ENCODE measurements at regions not wholly inside any gene's neighbourhood (a gene's known extent, or its start where the extent isn't known, plus 50 kb on each side); places are given as distances from the start of the nearest gene placed in this dataset.

DNA sequence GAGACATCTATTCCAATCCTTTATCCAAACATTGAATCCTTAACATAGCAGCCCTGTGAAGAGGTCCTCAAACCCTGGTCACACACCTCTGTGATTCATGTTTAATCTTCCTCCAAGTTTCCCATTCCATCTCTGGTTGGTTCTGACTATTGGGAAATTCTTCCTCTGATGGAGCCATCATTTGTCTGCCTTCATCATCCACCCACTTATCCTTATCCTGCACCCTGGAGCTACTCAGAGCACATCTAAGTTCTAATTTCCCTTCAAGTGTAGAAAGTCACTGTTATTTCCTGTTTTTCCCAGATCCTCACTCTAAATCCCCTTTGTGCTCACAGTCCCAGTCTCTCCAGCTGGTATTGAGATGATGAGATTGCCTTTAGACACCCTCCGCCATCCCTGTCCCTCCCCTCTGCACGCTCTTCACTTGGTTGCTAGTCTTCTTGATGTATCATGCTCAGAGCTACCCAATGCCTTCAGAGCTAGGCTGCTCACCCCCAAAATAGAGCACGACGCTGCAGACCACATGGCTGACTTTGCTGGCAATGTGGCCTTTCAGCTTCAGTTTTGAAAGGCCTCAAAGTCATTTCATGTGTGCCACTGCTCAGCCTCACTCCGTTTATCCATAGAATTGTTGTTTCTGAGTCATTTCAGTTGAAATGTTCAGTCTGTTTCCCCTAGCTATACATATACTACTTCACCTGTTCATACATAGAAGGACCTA lies 154.3 kb downstream of the PALM2AKAP2 start:
- no peaks in the 10 kb centered on the region for H3K36me3 ChIP-seq (ENCODE audit: insufficient read depth, low read length)
- 87% methylated on average over 5 of the region's 5 CpGs for WGBS
- no peaks in the 10 kb centered on the region for H3K27me3 ChIP-seq (ENCODE audit: insufficient read depth, low read length)
- no peak overlapping the region for H3K27ac ChIP-seq (ENCODE audit: low read depth, low read length)
- H3K4me3 ChIP-seq (ENCODE audit: low read length), result no peak overlapping the region
- H3K4me1 ChIP-seq (ENCODE audit: insufficient read depth, low read length), result no peaks in the 10 kb centered on the region
- no peak overlapping the region for H3K9ac ChIP-seq (ENCODE audit: low read depth, low read length)
- no peaks in the 10 kb centered on the region for H3K9me3 ChIP-seq (ENCODE audit: insufficient read depth, low read depth, low read length)

DNA sequence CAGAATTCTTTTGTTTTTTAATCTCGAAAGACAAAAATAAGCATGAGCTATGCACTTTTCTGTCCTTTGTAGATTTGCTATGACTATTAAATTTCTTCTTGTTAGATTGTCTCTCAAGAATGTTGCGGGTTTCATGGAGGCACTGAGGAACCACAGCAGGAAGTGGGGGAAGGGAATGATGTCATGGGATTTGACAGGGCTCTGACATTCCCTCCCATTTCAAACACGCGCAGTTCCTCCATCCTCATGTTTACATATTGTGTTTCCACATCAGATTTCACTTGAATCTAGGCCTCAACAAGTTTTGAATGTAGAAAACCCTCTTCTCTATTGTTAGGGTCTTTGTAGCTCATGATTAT lies 154.8 kb downstream of the PALM2AKAP2 start:
- Histone ChIP-seq H3K27me3 (ENCODE audit: insufficient read depth, low read length) (no peaks in the 10 kb centered on the region), H3K4me3 (ENCODE audit: low read length) (no peak overlapping the region), H3K4me1 (ENCODE audit: insufficient read depth, low read length) (no peaks in the 10 kb centered on the region), H3K27ac (ENCODE audit: low read depth, low read length) (no peak overlapping the region), H3K36me3 (ENCODE audit: insufficient read depth, low read length) (no peaks in the 10 kb centered on the region), H3K9me3 (ENCODE audit: insufficient read depth, low read depth, low read length) (no peaks in the 10 kb centered on the region), H3K9ac (ENCODE audit: low read depth, low read length) (no peak overlapping the region)
- 82% methylated on average over 4 of the region's 4 CpGs for WGBS

DNA sequence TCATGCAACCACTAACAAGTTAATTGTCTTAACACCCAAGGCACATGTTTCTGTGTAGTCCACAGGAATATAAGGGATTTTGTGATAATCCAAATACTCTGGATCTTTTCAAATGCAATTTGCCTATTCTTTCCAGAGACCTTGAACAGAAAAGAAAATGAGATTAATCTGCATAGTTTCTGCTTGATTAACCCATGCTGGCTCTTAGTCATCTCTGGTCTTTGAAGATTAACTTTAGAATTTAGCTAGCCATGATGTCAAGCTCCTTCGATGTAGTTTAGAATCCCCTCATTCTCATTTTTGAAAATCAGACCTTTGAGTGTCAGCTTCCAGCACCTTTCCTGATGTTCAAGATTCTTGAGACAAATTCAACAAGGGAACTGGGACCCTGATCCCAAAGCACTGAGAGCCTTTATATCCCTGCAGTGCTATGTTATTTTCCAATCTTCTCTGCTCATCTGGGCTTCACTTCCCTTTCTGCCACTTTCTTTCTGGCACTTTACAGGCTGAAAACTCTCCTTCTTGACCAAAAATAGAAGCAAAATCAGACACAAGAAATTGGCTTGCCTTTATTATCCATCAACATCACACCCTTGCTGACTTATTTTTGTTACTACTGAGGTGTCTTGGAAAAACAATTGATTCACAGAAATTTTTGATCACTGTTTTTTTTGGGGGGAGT lies 155.5 kb downstream of the PALM2AKAP2 start:
- no peak overlapping the region for H3K4me3 ChIP-seq (ENCODE audit: low read length)
- no peaks in the 10 kb centered on the region for H3K4me1 ChIP-seq (ENCODE audit: insufficient read depth, low read length)
- no peaks in the 10 kb centered on the region for H3K36me3 ChIP-seq (ENCODE audit: insufficient read depth, low read length)
- H3K9ac ChIP-seq (ENCODE audit: low read depth, low read length), result no peak overlapping the region
- no peaks in the 10 kb centered on the region for H3K27me3 ChIP-seq (ENCODE audit: insufficient read depth, low read length)
- no peaks in the 10 kb centered on the region for H3K9me3 ChIP-seq (ENCODE audit: insufficient read depth, low read depth, low read length)
- no peak overlapping the region for H3K27ac ChIP-seq (ENCODE audit: low read depth, low read length)
- 96% methylated on average over 1 of the region's 1 CpG for WGBS

DNA sequence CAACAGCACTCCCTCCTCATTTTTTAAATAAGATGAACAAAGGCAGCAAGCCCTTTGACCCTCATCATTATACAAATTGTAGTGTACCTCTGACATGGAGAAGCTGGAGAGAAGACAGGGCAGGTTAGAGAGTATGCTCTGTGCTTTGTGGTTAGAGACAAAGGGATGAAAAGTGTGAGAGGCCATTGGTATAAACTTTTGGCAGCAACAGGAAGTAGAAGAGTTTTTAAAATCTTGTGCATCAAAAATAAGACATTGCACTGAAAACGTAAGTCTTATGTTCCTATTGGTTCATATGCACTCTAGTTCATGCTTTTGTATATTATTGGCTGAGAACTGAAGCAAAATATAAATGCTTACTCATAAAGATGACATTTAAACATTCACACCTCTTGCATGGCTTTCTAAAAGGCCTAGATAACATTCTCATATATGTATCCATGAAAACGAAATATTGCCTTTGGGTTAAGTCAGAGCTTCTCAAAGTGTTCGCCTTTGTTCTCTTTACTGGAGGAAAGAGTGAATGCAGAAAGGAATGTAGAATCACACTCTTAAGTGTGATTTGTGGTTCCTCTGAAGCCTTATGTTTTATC lies 158.0 kb downstream of the PALM2AKAP2 start:
- Histone ChIP-seq H3K27ac (ENCODE audit: low read depth, low read length) (no peak overlapping the region), H3K36me3 (ENCODE audit: insufficient read depth, low read length) (no peaks in the 10 kb centered on the region), H3K27me3 (ENCODE audit: insufficient read depth, low read length) (no peaks in the 10 kb centered on the region), H3K9ac (ENCODE audit: low read depth, low read length) (no peak overlapping the region), H3K4me1 (ENCODE audit: insufficient read depth, low read length) (no peaks in the 10 kb centered on the region), H3K4me3 (ENCODE audit: low read length) (no peak overlapping the region), H3K9me3 (ENCODE audit: insufficient read depth, low read depth, low read length) (no peaks in the 10 kb centered on the region)
- 92% methylated on average over 3 of the region's 3 CpGs for WGBS

DNA sequence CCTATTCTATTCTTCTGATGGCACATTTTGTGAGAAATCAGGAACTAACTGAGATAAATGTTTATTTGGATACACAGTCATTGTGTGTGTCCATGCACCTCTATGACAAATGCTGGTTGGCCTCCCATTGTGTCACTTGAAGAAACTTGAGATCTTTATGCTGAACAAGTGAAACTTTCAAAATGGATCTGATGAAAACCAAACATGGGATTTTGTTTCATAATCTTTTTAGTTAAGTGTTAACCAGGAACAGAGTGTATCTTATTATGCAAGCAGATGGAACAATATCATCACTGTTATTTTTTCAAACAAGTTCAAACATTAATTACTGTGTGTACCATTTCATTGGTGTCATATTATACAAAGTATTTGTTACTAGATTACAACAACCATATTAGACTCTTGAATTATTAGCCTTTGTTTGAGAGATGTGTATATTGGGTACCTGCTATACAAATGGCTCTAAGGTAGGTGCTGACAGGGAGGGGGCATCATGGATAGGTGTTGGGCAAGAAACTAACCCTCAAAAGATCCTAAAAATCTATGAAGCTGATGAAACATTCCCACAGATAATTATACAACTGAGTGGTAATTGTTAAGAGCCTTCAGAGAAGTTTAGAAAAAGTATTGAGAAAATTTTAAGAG lies 159.8 kb downstream of the PALM2AKAP2 start:
- Histone ChIP-seq H3K27me3 (ENCODE audit: insufficient read depth, low read length) (no peaks in the 10 kb centered on the region), H3K4me3 (ENCODE audit: low read length) (no peak overlapping the region), H3K36me3 (ENCODE audit: insufficient read depth, low read length) (no peaks in the 10 kb centered on the region), H3K27ac (ENCODE audit: low read depth, low read length) (no peak overlapping the region), H3K4me1 (ENCODE audit: insufficient read depth, low read length) (no peaks in the 10 kb centered on the region), H3K9me3 (ENCODE audit: insufficient read depth, low read depth, low read length) (no peaks in the 10 kb centered on the region), H3K9ac (ENCODE audit: low read depth, low read length) (no peak overlapping the region)

DNA sequence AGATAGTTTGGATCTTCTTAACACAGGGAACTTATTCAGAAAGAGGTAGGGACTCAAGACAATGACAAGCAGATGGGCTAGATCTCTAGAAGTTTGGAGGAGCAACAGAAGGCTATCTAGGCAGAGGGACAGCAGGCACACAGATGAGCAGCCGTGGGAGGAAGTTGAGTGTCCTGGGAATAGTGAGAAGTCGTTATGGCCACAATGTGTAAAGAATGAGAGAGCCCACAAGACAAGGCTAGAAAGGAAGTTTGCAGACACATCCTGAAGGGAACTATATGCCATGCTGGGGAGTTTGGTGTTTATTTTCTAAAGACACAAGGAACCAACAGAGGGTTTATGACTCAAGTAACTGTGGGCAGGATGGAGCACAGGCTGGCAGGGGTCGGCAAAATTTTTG lies 160.6 kb downstream of the PALM2AKAP2 start:
- 78% methylated on average over 3 of the region's 3 CpGs for WGBS
- H3K9ac ChIP-seq (ENCODE audit: low read depth, low read length), result no peak overlapping the region
- no peaks in the 10 kb centered on the region for H3K36me3 ChIP-seq (ENCODE audit: insufficient read depth, low read length)
- H3K9me3 ChIP-seq (ENCODE audit: insufficient read depth, low read depth, low read length), result no peaks in the 10 kb centered on the region
- H3K4me3 ChIP-seq (ENCODE audit: low read length), result no peak overlapping the region
- H3K27me3 ChIP-seq (ENCODE audit: insufficient read depth, low read length), result no peaks in the 10 kb centered on the region
- H3K4me1 ChIP-seq (ENCODE audit: insufficient read depth, low read length), result no peaks in the 10 kb centered on the region
- H3K27ac ChIP-seq (ENCODE audit: low read depth, low read length), result no peak overlapping the region

DNA sequence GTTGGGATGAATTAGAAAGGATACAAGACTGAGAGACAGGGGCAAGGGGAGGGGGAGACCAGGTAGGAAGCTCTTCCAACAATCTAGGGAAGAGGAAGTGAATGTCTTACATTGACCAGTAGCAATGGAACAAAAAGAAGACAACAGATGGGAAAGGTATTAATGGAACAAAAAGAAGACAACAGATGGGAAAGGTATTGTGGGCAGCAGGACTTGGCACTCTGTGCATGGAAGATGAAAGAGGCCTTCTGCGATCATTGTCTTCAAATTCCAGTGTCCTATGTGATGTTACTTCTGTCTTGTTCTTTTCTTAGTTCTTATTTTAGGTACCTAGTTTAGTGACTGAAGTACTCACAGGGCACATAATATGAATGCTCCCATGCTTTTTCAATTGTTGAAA lies 161.8 kb downstream of the PALM2AKAP2 start:
- Histone ChIP-seq H3K27ac (ENCODE audit: low read depth, low read length) (no peak overlapping the region), H3K9ac (ENCODE audit: low read depth, low read length) (no peak overlapping the region), H3K4me1 (ENCODE audit: insufficient read depth, low read length) (no peaks in the 10 kb centered on the region), H3K9me3 (ENCODE audit: insufficient read depth, low read depth, low read length) (no peaks in the 10 kb centered on the region), H3K27me3 (ENCODE audit: insufficient read depth, low read length) (no peaks in the 10 kb centered on the region), H3K36me3 (ENCODE audit: insufficient read depth, low read length) (no peaks in the 10 kb centered on the region), H3K4me3 (ENCODE audit: low read length) (no peak overlapping the region)
- WGBS, result 100% methylated on average over 1 of the region's 1 CpG

DNA sequence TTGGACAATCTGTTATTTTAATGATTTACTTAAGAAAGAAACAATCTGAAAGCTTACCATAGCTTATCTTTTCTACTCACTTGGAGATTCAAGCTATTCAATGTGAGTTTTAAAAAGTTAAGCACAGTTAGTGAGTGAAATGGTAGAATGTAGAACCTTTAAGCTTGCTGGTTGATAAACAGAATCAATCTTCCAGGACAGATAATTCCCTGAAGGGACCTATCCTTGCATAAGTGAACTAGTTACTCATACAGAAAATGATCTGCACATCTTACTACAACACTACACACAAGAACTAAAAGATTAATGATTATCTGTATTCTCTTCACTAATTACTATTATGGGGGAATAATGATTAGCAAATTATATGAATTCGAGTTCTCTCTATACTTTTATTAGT lies 165.6 kb downstream of the PALM2AKAP2 start:
- no peaks in the 10 kb centered on the region for H3K9me3 ChIP-seq (ENCODE audit: insufficient read depth, low read depth, low read length)
- no CpG with 5 or more reads among the region's 1 CpG for WGBS
- no peaks in the 10 kb centered on the region for H3K36me3 ChIP-seq (ENCODE audit: insufficient read depth, low read length)
- H3K27ac ChIP-seq (ENCODE audit: low read depth, low read length), result no peak overlapping the region
- no peak overlapping the region for H3K4me3 ChIP-seq (ENCODE audit: low read length)
- H3K27me3 ChIP-seq (ENCODE audit: insufficient read depth, low read length), result no peaks in the 10 kb centered on the region
- no peak overlapping the region for H3K9ac ChIP-seq (ENCODE audit: low read depth, low read length)
- H3K4me1 ChIP-seq (ENCODE audit: insufficient read depth, low read length), result no peaks in the 10 kb centered on the region

DNA sequence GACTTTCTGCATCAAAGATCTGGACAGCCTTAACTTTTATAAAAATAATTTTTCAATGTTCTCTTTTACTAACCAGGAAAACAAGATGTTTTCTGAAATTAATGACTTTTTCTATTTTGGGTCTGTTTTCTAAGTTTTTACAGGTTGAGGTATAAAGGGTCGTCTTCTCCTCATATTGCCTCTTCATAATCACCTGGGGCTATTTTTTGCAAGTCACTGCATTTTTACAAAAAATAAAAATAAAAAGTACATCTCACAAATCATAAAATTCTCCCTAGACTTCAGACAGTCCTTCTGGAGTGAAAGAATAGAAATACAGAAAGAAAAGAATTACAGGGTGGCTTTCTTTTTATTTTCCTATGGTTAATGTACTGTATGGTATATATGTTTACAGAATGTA lies 168.5 kb downstream of the PALM2AKAP2 start:
- no peak overlapping the region for H3K4me3 ChIP-seq (ENCODE audit: low read length)
- H3K36me3 ChIP-seq (ENCODE audit: insufficient read depth, low read length), result no peaks in the 10 kb centered on the region
- H3K9ac ChIP-seq (ENCODE audit: low read depth, low read length), result no peak overlapping the region
- no CpG with 5 or more reads among the region's 1 CpG for WGBS
- no peaks in the 10 kb centered on the region for H3K27me3 ChIP-seq (ENCODE audit: insufficient read depth, low read length)
- H3K27ac ChIP-seq (ENCODE audit: low read depth, low read length), result no peak overlapping the region
- no peaks in the 10 kb centered on the region for H3K4me1 ChIP-seq (ENCODE audit: insufficient read depth, low read length)
- H3K9me3 ChIP-seq (ENCODE audit: insufficient read depth, low read depth, low read length), result no peaks in the 10 kb centered on the region

DNA sequence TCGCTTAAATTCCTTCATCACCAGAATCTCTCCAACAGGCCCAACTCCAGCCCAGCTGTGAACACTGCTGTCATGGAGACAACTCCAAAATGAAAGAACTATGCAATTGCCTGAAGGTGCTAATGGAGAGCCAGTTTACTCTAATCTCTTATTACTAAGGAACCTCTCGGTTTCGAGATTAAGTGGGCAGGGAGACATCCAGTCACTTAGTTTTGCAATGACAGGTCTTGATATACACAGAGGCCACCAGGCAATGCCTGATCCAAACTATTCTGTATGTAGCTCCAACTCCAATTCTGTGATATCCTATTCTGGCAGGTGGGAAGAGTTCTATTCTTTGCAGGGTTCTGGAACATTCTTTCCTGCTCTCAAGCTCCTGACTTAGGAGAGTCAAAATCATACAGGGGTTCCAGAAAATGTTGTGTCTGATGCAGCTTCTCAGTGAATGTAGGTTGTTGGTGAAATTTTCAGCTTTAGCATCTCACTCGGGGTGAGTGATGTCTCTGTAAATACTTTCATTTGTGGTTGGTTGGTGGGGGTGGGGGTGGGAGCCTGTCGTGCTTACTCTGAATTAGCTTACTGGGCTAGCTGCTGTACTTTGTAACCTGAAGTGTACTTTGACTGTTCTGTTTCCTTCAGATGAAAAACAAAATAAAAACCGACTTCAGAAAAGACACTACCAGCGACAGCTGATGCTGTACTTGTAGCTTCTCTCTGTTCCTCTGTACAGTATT lies 170.9 kb downstream of the PALM2AKAP2 start:
- 89% methylated on average over 7 of the region's 7 CpGs for WGBS
- H3K9ac ChIP-seq (ENCODE audit: low read depth, low read length), result no peak overlapping the region
- no peak overlapping the region for H3K4me3 ChIP-seq (ENCODE audit: low read length)
- no peaks in the 10 kb centered on the region for H3K36me3 ChIP-seq (ENCODE audit: insufficient read depth, low read length)
- H3K27me3 ChIP-seq (ENCODE audit: insufficient read depth, low read length), result no peaks in the 10 kb centered on the region
- no peak overlapping the region for H3K27ac ChIP-seq (ENCODE audit: low read depth, low read length)
- H3K4me1 ChIP-seq (ENCODE audit: insufficient read depth, low read length), result no peaks in the 10 kb centered on the region
- H3K9me3 ChIP-seq (ENCODE audit: insufficient read depth, low read depth, low read length), result no peaks in the 10 kb centered on the region

DNA sequence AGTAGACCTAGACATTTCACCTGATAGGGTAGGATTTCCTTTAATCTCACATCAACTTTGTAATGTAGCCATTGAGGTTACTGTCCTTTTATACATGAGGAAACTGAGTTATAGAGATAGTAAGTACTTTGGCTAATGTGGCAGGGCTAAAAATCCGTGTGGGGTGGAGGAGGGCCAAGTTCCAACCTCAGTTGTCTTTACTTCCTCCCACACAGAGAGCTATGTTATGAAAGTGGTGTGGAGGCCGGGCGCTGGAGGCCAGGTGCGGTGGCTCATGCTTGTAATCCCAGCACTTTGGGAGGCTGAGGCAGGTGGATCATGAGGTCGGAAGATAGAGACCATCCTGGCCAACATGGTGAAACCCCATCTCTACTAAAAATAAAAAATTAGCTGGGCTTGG lies 173.3 kb downstream of the PALM2AKAP2 start:
- Histone ChIP-seq H3K4me1 (ENCODE audit: insufficient read depth, low read length) (peaks cover 6% of the 10 kb centered on the region; the same call in 1 of the 2 replicates), H3K27me3 (ENCODE audit: insufficient read depth, low read length) (no peaks in the 10 kb centered on the region), H3K36me3 (ENCODE audit: insufficient read depth, low read length) (no peaks in the 10 kb centered on the region), H3K27ac (ENCODE audit: low read depth, low read length) (no peak overlapping the region), H3K9me3 (ENCODE audit: insufficient read depth, low read depth, low read length) (no peaks in the 10 kb centered on the region), H3K4me3 (ENCODE audit: low read length) (no peak overlapping the region), H3K9ac (ENCODE audit: low read depth, low read length) (no peak overlapping the region)
- 94% methylated on average over 5 of the region's 5 CpGs for WGBS
